Parathyroid adenoma (tissue), 2 donors: ENCODE measurements at regions not wholly inside any gene's neighbourhood (a gene's known extent, or its start where the extent isn't known, plus 50 kb on each side); places are given as distances from the start of the nearest gene placed in this dataset.

Source experiments
- H2AFZ ChIP-seq: fragments of 300-600 bp; sonication (generic); one replicate; pipeline ENCODE4 v1.7.0; 2017; ENCODE audit warnings: antibody characterized with exemption, mild to moderate bottlenecking
- H3K27ac ChIP-seq: fragments of 300-600 bp; sonication (generic); one replicate; pipeline ENCODE4 v1.7.0; 2017
- H3K27me3 ChIP-seq: fragments of 300-600 bp; sonication (generic); one replicate; pipeline ENCODE4 v1.7.0; 2017; ENCODE audit warnings: low read length; ENCODE audit not compliant: control insufficient read depth, insufficient read depth
- H3K36me3 ChIP-seq: fragments of 300-600 bp; sonication (generic); one replicate; pipeline ENCODE4 v1.7.0; 2017; ENCODE audit warnings: low read length; ENCODE audit not compliant: control insufficient read depth, insufficient read depth
- H3K4me1 ChIP-seq: fragments of 300-600 bp; sonication (generic); one replicate; pipeline ENCODE4 v1.7.0; 2017; ENCODE audit warnings: control low read depth
- H3K4me2 ChIP-seq: fragments of 300-600 bp; sonication (generic); one replicate; pipeline ENCODE4 v1.7.0; 2017; ENCODE audit warnings: low read length
- H3K4me3 ChIP-seq: fragments of 300-600 bp; sonication (generic); one replicate; pipeline ENCODE4 v1.7.0; 2017; ENCODE audit warnings: low read depth, low read length
- H3K79me2 ChIP-seq: fragments of 300-600 bp; sonication (generic); one replicate; pipeline ENCODE4 v1.7.0; 2017; ENCODE audit warnings: control low read depth
- H3K9ac ChIP-seq: fragments of 300-600 bp; sonication (generic); one replicate; pipeline ENCODE4 v1.7.0; 2017; ENCODE audit warnings: mild to moderate bottlenecking
- H3K9me3 ChIP-seq: fragments of 300-600 bp; sonication (generic); one replicate; pipeline ENCODE4 v1.7.0; 2017; ENCODE audit warnings: low read length; ENCODE audit not compliant: control insufficient read depth
- CTCF ChIP-seq: fragments of 300-600 bp; sonication (generic); IDR thresholded peaks from one replicate; pipeline ENCODE4 v1.7.0; 2017; ENCODE audit warnings: antibody characterized with exemption, mild to moderate bottlenecking
- donor health status: primary hyperparathyroidism.

DNA sequence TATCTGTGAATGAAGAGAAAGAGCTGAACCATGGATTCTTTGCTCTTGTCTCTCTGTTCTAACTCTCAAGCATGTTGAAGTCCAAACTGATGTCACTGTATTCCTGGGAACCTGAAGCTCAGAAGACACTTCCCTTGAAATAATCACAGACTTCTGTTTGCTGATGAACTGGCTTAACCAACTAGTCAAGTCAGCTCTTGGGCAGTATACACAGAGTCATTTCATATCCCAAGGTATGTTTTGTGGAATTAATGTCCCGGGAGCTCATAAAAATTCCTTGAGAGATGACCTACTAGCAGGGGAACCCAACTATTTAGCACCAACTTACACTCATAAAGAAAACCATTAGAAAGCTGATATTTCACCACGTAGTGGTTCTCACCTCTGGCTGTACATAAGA, 156.6 kb downstream of the NR4A2 start:
- H3K27ac ChIP-seq: no peak overlapping the region
- no peaks in the 10 kb centered on the region for H3K9me3 ChIP-seq
- no peak overlapping the region for H2AFZ ChIP-seq
- H3K4me3 ChIP-seq: no peak overlapping the region
- H3K4me2 ChIP-seq: no peak overlapping the region
- H3K36me3 ChIP-seq: no peaks in the 10 kb centered on the region
- no peak for TF ChIP-seq CTCF
- no peak overlapping the region for H3K9ac ChIP-seq
- no peaks in the 10 kb centered on the region for H3K27me3 ChIP-seq
- H3K4me1 ChIP-seq: no peaks in the 10 kb centered on the region
- no peaks in the 10 kb centered on the region for H3K79me2 ChIP-seq

DNA sequence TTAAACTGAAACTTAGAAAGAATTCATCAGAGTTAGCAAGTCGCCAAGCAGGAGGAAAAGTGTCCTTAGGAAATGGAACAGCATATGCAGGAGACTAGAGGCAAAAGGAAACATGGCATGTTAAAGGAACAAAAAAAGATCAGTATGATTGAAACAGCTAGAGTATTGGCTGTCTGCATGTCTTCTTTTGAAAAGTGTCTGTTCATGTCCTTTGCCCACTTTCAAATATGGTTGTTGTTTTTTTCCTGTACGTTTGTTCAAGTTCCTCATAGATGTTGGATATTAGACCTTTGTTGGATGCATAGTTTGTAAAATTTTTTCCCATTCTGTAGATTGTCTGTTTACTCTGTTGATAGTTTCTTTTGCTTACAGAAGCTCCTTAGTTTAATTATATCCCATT, 161.6 kb downstream of the NR4A2 start:
- H3K9ac ChIP-seq: no peak overlapping the region
- H3K79me2 ChIP-seq: no peaks in the 10 kb centered on the region
- TF ChIP-seq CTCF: no peak
- no peaks in the 10 kb centered on the region for H3K9me3 ChIP-seq
- H2AFZ ChIP-seq: no peak overlapping the region
- no peaks in the 10 kb centered on the region for H3K36me3 ChIP-seq
- no peak overlapping the region for H3K4me3 ChIP-seq
- no peak overlapping the region for H3K4me2 ChIP-seq
- H3K27me3 ChIP-seq: no peaks in the 10 kb centered on the region
- no peaks in the 10 kb centered on the region for H3K4me1 ChIP-seq
- H3K27ac ChIP-seq: no peak overlapping the region

- Histone ChIP-seq H3K27me3 (no peaks in the 10 kb centered on the region), H3K9me3 (no peaks in the 10 kb centered on the region), H3K4me3 (no peak overlapping the region), H2AFZ (no peak overlapping the region), H3K36me3 (no peaks in the 10 kb centered on the region), H3K9ac (no peak overlapping the region), H3K4me2 (no peak overlapping the region), H3K27ac (no peak overlapping the region), H3K79me2 (no peaks in the 10 kb centered on the region), H3K4me1 (no peaks in the 10 kb centered on the region)
- no peak for TF ChIP-seq CTCF
Measured at GRCh38 chr2:156165742-156166141, 166.8 kb downstream of the NR4A2 start.

DNA sequence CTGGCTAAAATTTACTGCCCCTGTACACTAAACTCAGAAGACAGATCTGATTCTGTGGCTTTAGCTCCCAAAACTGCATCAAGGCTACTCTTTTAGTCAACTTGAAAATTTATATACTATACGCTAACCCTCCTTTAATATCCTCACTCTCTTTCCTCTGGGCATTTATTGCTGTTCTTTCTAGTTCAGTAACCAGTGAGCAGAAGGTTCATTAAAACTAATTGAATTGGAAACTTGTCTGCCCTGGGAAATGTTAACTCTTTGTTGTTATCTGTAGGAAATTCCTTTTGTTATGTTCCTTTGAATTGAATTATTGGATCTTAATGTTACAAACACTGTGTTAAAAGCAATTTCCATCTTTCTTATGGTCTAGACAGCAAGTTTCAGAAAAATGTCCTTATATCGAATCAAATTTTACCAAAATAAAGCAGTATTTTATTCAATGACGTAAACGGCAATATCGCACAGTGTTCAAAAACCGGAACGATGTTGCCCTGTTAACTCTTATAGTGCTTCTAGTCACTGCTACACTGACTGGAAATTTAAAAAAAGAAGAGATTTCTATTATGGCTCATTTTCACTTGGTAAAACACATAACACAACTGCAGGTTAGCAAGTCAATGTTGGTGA, 168.3 kb downstream of the NR4A2 start:
- no peaks in the 10 kb centered on the region for H3K79me2 ChIP-seq
- H3K4me1 ChIP-seq: no peaks in the 10 kb centered on the region
- no peak overlapping the region for H3K27ac ChIP-seq
- no peaks in the 10 kb centered on the region for H3K9me3 ChIP-seq
- TF ChIP-seq CTCF: no peak
- H3K9ac ChIP-seq: no peak overlapping the region
- no peak overlapping the region for H2AFZ ChIP-seq
- no peak overlapping the region for H3K4me3 ChIP-seq
- no peaks in the 10 kb centered on the region for H3K27me3 ChIP-seq
- H3K4me2 ChIP-seq: no peak overlapping the region
- no peaks in the 10 kb centered on the region for H3K36me3 ChIP-seq

DNA sequence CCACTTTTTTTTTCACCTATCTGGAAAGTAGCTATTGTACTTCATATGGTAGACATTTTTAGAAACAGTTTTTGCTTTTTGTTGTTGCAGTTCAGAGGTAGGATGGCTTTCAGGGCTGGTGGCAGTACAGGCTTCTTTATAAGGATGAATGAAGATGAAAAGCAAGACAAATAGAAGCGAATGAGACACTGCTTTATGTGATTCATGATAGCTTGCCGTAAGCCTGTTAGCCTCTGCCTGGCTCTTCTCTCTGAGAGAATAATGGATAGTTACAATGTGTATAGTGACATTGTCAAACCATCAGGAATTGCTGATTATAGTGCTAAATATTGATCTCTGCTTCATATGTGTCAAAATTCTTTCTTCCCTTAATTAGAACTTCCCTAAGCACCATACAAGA, 173.7 kb downstream of the NR4A2 start:
- H3K4me3 ChIP-seq: no peak overlapping the region
- H3K9ac ChIP-seq: no peak overlapping the region
- H3K9me3 ChIP-seq: no peaks in the 10 kb centered on the region
- no peak overlapping the region for H3K4me2 ChIP-seq
- no peaks in the 10 kb centered on the region for H3K4me1 ChIP-seq
- no peak for TF ChIP-seq CTCF
- no peak overlapping the region for H2AFZ ChIP-seq
- H3K79me2 ChIP-seq: no peaks in the 10 kb centered on the region
- no peak overlapping the region for H3K27ac ChIP-seq
- no peaks in the 10 kb centered on the region for H3K36me3 ChIP-seq
- H3K27me3 ChIP-seq: no peaks in the 10 kb centered on the region
